ENCODE measurements at regions not wholly inside any gene's neighbourhood (a gene's known extent, or its start where the extent isn't known, plus 50 kb on each side); places are given as distances from the start of the nearest gene placed in this dataset.

DNA sequence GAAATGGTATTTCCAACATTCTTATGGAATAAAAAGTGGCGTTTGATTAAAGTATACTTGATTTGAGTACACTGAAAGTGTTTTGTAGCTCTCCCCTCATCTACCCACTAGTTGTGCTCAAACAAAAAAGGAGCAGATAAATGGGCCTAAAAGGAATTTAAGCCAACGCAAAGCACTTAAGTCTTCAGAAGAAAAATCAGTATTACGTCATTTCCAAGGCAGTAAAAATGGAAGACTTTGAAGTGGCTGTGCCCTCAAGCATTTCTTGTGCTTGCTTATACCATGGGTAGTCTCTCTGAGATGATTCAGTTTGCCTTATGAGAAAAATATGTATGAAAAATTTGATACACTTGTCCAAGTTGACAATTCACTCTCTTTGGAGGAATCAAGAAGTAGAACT lies 279.9 kb upstream of the CD180 start:
- CTCF ChIA-PET, result no interaction called here
- 46% methylated on average over 3 of the region's 3 CpGs for WGBS (ENCODE audit: missing lambda C conversion rate)
- Histone ChIP-seq H3K4me1 (no peaks in the 10 kb centered on the region), H3K4me2 (no peak overlapping the region), H3K9me3 (no peaks in the 10 kb centered on the region), H3K4me3 (no peak overlapping the region), H3K27ac (no peak overlapping the region)
- DNase-seq (ENCODE audit: low read depth in 1 of 2, low spot score in 1 of 2), result peak in 1 of 2 experiments; percentile 18
- POLR2A ChIA-PET, result no interaction called here
- TF ChIP-seq POLR2AphosphoS2 (conservative IDR thresholded peaks at IDR 0.05; ENCODE audit: low read length) (no peak), GATA3 (IDR thresholded peaks at IDR 0.05; ENCODE audit: borderline replicate concordance) (no peak), CBX8 (IDR thresholded peaks at IDR 0.05) (no peak), FOSL2 (IDR thresholded peaks at IDR 0.05) (no peak), FOSL2 (CRISPR knock-in tag; IDR thresholded peaks at IDR 0.05) (no peak), SREBF2 (IDR thresholded peaks at IDR 0.05) (no peak), SMC3 (IDR thresholded peaks at IDR 0.05) (no peak), NPAS2 (CRISPR knock-in tag; IDR thresholded peaks at IDR 0.05; ENCODE audit: borderline replicate concordance) (no peak), FOSB (CRISPR knock-in tag; IDR thresholded peaks at IDR 0.05) (no peak), POLR2A (IDR thresholded peaks at IDR 0.05; ENCODE audit: low read length) (no peak), MYC (IDR thresholded peaks at IDR 0.05; ENCODE audit: borderline replicate concordance, low read length) (no peak)
- TF ChIP-seq, protein P1, sequence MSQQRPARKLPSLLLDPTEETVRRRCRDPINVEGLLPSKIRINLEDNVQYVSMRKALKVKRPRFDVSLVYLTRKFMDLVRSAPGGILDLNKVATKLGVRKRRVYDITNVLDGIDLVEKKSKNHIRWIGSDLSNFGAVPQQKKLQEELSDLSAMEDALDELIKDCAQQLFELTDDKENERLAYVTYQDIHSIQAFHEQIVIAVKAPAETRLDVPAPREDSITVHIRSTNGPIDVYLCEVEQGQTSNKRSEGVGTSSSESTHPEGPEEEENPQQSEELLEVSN (IDR thresholded peaks at IDR 0.05; ENCODE audit: borderline replicate concordance, low read depth), result no peak
- TF ChIP-seq, protein P2, sequence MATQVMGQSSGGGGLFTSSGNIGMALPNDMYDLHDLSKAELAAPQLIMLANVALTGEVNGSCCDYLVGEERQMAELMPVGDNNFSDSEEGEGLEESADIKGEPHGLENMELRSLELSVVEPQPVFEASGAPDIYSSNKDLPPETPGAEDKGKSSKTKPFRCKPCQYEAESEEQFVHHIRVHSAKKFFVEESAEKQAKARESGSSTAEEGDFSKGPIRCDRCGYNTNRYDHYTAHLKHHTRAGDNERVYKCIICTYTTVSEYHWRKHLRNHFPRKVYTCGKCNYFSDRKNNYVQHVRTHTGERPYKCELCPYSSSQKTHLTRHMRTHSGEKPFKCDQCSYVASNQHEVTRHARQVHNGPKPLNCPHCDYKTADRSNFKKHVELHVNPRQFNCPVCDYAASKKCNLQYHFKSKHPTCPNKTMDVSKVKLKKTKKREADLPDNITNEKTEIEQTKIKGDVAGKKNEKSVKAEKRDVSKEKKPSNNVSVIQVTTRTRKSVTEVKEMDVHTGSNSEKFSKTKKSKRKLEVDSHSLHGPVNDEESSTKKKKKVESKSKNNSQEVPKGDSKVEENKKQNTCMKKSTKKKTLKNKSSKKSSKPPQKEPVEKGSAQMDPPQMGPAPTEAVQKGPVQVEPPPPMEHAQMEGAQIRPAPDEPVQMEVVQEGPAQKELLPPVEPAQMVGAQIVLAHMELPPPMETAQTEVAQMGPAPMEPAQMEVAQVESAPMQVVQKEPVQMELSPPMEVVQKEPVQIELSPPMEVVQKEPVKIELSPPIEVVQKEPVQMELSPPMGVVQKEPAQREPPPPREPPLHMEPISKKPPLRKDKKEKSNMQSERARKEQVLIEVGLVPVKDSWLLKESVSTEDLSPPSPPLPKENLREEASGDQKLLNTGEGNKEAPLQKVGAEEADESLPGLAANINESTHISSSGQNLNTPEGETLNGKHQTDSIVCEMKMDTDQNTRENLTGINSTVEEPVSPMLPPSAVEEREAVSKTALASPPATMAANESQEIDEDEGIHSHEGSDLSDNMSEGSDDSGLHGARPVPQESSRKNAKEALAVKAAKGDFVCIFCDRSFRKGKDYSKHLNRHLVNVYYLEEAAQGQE (IDR thresholded peaks at IDR 0.05), result no peak
- FAIRE-seq, result no peak
- no peak for ATAC-seq

DNA sequence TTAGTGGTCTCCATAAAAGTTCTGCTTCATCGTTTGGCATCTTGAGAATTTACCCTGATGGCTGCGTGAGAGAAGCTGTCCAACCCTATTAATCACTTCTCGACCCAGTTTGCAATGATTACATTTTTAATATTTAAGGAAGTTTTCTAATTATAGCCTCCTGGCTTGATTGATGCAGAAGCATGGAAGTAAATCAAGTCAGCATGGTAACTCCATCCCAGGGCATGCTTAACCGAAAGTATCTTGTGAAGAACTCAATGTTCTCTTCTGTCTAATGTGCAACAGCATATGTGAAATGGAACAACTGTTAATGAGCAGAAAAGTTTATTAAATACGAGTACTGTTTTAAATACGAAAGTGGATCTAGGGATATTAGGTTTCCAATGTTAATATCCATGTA lies 278.9 kb upstream of the CD180 start:
- H3K4me2 ChIP-seq, result no peak overlapping the region
- POLR2A ChIA-PET, result no interaction called here
- TF ChIP-seq, protein P1 (IDR thresholded peaks at IDR 0.05; ENCODE audit: borderline replicate concordance, low read depth), result no peak
- ATAC-seq (no peak), FAIRE-seq (no peak), DNase-seq (ENCODE audit: low read depth in 1 of 2, low spot score in 1 of 2) (no peak)
- no peaks in the 10 kb centered on the region for H3K9me3 ChIP-seq
- H3K27ac ChIP-seq, result no peak overlapping the region
- CTCF ChIA-PET, result no interaction called here
- 43% methylated on average over 6 of the region's 6 CpGs for WGBS (ENCODE audit: missing lambda C conversion rate)
- no peak overlapping the region for H3K4me3 ChIP-seq
- no peaks in the 10 kb centered on the region for H3K4me1 ChIP-seq

DNA sequence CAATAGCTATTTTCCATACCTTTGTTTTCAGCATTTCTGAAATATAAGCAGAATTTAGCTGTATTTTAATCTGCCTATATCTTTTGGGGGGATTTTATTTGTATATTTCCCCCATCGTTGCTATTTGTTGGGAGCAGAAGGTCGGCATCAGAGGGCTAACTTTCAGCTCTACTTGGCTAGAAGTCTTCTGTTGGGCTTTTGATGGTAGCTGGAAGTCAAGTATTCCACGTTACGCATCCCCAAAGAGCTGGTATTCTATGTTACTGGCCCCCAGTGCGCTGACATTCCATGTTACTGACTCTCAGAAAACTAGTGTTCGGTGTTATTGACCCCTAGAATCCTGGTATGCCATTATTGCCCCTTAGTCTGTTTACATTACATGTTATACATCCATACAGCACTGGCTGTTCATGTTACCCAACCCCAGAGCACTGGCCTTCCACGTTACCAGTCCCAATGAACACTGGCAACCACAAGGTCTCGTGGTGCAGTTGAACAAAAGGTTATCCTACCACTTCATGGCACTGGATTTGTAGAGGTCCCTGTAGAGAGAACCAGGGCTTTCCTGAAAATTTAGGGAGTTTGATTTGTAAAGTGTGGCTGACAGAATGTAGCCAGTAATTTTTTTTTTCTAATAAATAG lies 278.1 kb upstream of the CD180 start:
- DNase-seq (ENCODE audit: low read depth in 1 of 2, low spot score in 1 of 2) (no peak), FAIRE-seq (no peak), ATAC-seq (no peak)
- TF ChIP-seq EHF (CRISPR knock-in tag; IDR thresholded peaks at IDR 0.05) (no peak), EHMT2 (IDR thresholded peaks at IDR 0.05; ENCODE audit: low read depth) (no peak), CBX8 (IDR thresholded peaks at IDR 0.05) (no peak)
- Histone ChIP-seq H3K4me2 (no peak overlapping the region), H3K4me1 (no peaks in the 10 kb centered on the region), H3K4me3 (no peak overlapping the region), H3K9me3 (no peaks in the 10 kb centered on the region), H3K27ac (no peak overlapping the region)
- POLR2A ChIA-PET, result no interaction called here
- WGBS (ENCODE audit: missing lambda C conversion rate), result 38% methylated on average over 8 of the region's 8 CpGs
- CTCF ChIA-PET, result interaction anchor here (0.6 kb wide), 1 partner anchor 180 kb away, joined by 4 read pairs; no protein-coding TSS in a partner anchor

DNA sequence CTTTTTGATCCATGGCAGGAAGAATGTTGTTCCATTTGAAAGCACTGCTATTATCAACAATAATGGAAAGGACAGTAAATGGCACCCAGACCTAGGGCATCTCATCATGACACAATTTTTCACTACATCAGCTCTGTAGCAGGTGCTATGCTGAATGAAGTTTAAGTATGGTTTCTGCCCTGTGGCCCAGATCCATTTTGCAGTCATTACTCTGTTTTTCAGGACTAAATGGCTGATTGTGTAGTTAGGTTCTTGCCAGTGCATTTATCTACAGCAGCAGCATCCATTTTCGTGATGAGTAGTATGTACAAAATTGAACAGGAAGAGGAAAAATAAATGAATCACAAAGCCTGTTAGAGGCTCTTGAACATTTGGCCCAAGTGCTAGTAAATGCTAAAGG lies 270.5 kb upstream of the CD180 start:
- ATAC-seq (no peak), FAIRE-seq (no peak), DNase-seq (ENCODE audit: low read depth in 1 of 2, low spot score in 1 of 2) (no peak)
- Histone ChIP-seq H3K4me3 (no peak overlapping the region), H3K27ac (no peak overlapping the region), H3K4me2 (no peak overlapping the region), H3K9me3 (no peaks in the 10 kb centered on the region), H3K4me1 (no peaks in the 10 kb centered on the region)
- no peak for TF ChIP-seq HEYL (CRISPR knock-in tag; IDR thresholded peaks at IDR 0.05)
- TF ChIP-seq ESRRA (IDR thresholded peaks at IDR 0.05; ENCODE audit: borderline replicate concordance, low read length), result no peak
- no peak for TF ChIP-seq HOXB13 (CRISPR knock-in tag; IDR thresholded peaks at IDR 0.05; ENCODE audit: low read depth)
- TF ChIP-seq, protein P3, sequence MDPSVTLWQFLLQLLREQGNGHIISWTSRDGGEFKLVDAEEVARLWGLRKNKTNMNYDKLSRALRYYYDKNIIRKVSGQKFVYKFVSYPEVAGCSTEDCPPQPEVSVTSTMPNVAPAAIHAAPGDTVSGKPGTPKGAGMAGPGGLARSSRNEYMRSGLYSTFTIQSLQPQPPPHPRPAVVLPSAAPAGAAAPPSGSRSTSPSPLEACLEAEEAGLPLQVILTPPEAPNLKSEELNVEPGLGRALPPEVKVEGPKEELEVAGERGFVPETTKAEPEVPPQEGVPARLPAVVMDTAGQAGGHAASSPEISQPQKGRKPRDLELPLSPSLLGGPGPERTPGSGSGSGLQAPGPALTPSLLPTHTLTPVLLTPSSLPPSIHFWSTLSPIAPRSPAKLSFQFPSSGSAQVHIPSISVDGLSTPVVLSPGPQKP (IDR thresholded peaks at IDR 0.05; ENCODE audit: low read depth, low read length), result no peak
- TF ChIP-seq RAD21 (conservative IDR thresholded peaks at IDR 0.05 in 1 of 2, IDR thresholded peaks at IDR 0.05 in 1 of 2), result no peak
- TF ChIP-seq NPAS2 (CRISPR knock-in tag; IDR thresholded peaks at IDR 0.05; ENCODE audit: borderline replicate concordance), result no peak
- TF ChIP-seq KDM1A (IDR thresholded peaks at IDR 0.05; ENCODE audit: low read depth), result no peak
- no peak for TF ChIP-seq HOXA7 (CRISPR knock-in tag; IDR thresholded peaks at IDR 0.05)
- TF ChIP-seq MAFK (IDR thresholded peaks at IDR 0.05; ENCODE audit: partially characterized antibody), result no peak
- no peak for TF ChIP-seq FOSL2 (IDR thresholded peaks at IDR 0.05)
- no peak for TF ChIP-seq FOSL2 (CRISPR knock-in tag; IDR thresholded peaks at IDR 0.05)
- TF ChIP-seq EHMT2 (IDR thresholded peaks at IDR 0.05; ENCODE audit: low read depth), result no peak
- TF ChIP-seq NFE2L2 (conservative IDR thresholded peaks at IDR 0.05; ENCODE audit: low read length), result no peak
- no peak for TF ChIP-seq RNF2 (IDR thresholded peaks at IDR 0.05; ENCODE audit: borderline replicate concordance, low read depth)
- no peak for TF ChIP-seq RCOR1 (IDR thresholded peaks at IDR 0.05; ENCODE audit: low read depth, low read length)
- ChIA-PET CTCF (no interaction called here), POLR2A (no interaction called here)
- WGBS (ENCODE audit: missing lambda C conversion rate), result 25% methylated on average over 1 of the region's 1 CpG
